Fibroblast of peridontal ligament (primary cell): ENCODE measurements at regions not wholly inside any gene's neighbourhood (a gene's known extent, or its start where the extent isn't known, plus 50 kb on each side); places are given as distances from the start of the nearest gene placed in this dataset.
"Not testable (repeated sequence)": the region's sequence is repeated elsewhere in the genome, so short reads cannot be mapped to it uniquely, and the experiment has no call there.

Experiments used
- DNase-seq: peaks from one replicate; pipeline ENCODE4 v3.0.0-alpha.2; 2010; ENCODE audit errors: extremely low read depth

GRCh38 chr2:95685513-95685912 is 93.7 kb downstream of the TRIM43 start:
- no peak for DNase-seq

GRCh38 chr2:95686056-95686825 is 94.4 kb downstream of the TRIM43 start:
- peak; percentile 83 for DNase-seq

GRCh38 chr2:95687852-95688251 is 96.1 kb downstream of the TRIM43 start:
- peak; percentile 73 for DNase-seq

- not testable (repeated sequence) for DNase-seq
Observed at GRCh38 chr2:95691210-95691609, 99.4 kb downstream of the TRIM43 start.

GRCh38 chr2:95693071-95693846 is 101.5 kb downstream of the TRIM43 start:
- not testable (repeated sequence) for DNase-seq

- DNase-seq = no peak
Observed at GRCh38 chr2:95695613-95696012, 103.8 kb downstream of the TRIM43 start.

GRCh38 chr2:95698146-95698545 is 106.3 kb downstream of the TRIM43 start:
- DNase-seq = no peak

GRCh38 chr2:95699201-95700184 is 107.7 kb downstream of the TRIM43 start:
- not testable (repeated sequence) for DNase-seq

GRCh38 chr2:95700519-95700918 is 108.7 kb downstream of the TRIM43 start:
- no peak for DNase-seq

GRCh38 chr2:95702471-95702870 is 110.7 kb downstream of the TRIM43 start:
- no peak for DNase-seq

GRCh38 chr2:95707161-95707560 is 115.4 kb downstream of the TRIM43 start:
- DNase-seq = not testable (repeated sequence)

- DNase-seq = no peak
Observed at GRCh38 chr2:95707837-95708236, 116.0 kb downstream of the TRIM43 start.

GRCh38 chr2:95709831-95710230 is 118.0 kb downstream of the TRIM43 start:
- DNase-seq = no peak

GRCh38 chr2:95713470-95714177 is 121.8 kb downstream of the TRIM43 start:
- DNase-seq = not testable (repeated sequence)

- DNase-seq = not testable (repeated sequence)
Observed at GRCh38 chr2:95714398-95714797, 122.6 kb downstream of the TRIM43 start.

GRCh38 chr2:95719473-95720060 is 127.8 kb downstream of the TRIM43 start:
- no peak for DNase-seq

- DNase-seq = no peak
Observed at GRCh38 chr2:95721726-95722125, 129.9 kb downstream of the TRIM43 start.

GRCh38 chr2:95722131-95722697 is 130.4 kb downstream of the TRIM43 start:
- DNase-seq = no peak

- not testable (repeated sequence) for DNase-seq
Observed at GRCh38 chr2:95723627-95724210, 131.9 kb downstream of the TRIM43 start.

GRCh38 chr2:95725191-95725590 is 133.4 kb downstream of the TRIM43 start:
- DNase-seq = not testable (repeated sequence)
